AG04450 (cell line): ENCODE measurements at regions not wholly inside any gene's neighbourhood (a gene's known extent, or its start where the extent isn't known, plus 50 kb on each side); places are given as distances from the start of the nearest gene placed in this dataset.

Source experiments
- CTCF ChIA-PET: fragments of 300-600, 350-600 bp; formaldehyde crosslinking; extraction: SDS; loops from one replicate; lab custom pipeline; 2022; ENCODE audit warnings: antibody characterized with exemption, inconsistent platforms; lab: Charles Lee
- POLR2A ChIA-PET: fragments of 350-600 bp; formaldehyde crosslinking; extraction: SDS; loops from one replicate; lab custom pipeline; 2021; ENCODE audit warnings: antibody characterized with exemption, inconsistent platforms; lab: Yijun Ruan, JAX
- DNase-seq: peaks from one replicate; pipeline ENCODE4 v3.0.0-alpha.2; 2011; ENCODE audit warnings: low read depth, low spot score
- H3K27ac ChIP-seq: one replicate; pipeline ENCODE4 v1.5.1; 2012; ENCODE audit warnings: low read depth, low read length, control low read depth
- H3K27me3 ChIP-seq: one replicate; pipeline ENCODE4 v1.6.0; 2012; ENCODE audit warnings: low read length; ENCODE audit not compliant: control insufficient read depth, insufficient read depth
- H3K4me3 ChIP-seq: 2 replicates; pipeline ENCODE4 v1.5.1; 2011; ENCODE audit warnings: mild to moderate bottlenecking, low read depth, low read length, control low read depth
- H3K9me3 ChIP-seq: 2 replicates; pipeline ENCODE4 v1.5.1; 2012; ENCODE audit warnings: low read length; ENCODE audit not compliant: control insufficient read depth, insufficient read depth
- CTCF ChIP-seq: IDR thresholded peaks from 2 replicates; pipeline ENCODE4 v1.5.1; 2011; ENCODE audit warnings: low read depth, low read length, control low read depth, inconsistent platforms

GRCh38 chr2:172270278-172271079 lies 156.9 kb upstream of the ITGA6 start:
- TF ChIP-seq CTCF: no peak
- Histone ChIP-seq H3K9me3 (no peaks in the 10 kb centered on the region), H3K27ac (no peak overlapping the region), H3K27me3 (no peaks in the 10 kb centered on the region), H3K4me3 (no peak overlapping the region)
- ChIA-PET CTCF (no interaction called here), POLR2A (no interaction called here)
- no peak for DNase-seq

GRCh38 chr2:172273910-172274571 lies 153.3 kb upstream of the ITGA6 start:
- CTCF ChIA-PET: no interaction called here
- no peak for DNase-seq

GRCh38 chr2:172275239-172275638 lies 152.1 kb upstream of the ITGA6 start:
- Histone ChIP-seq H3K27ac (no peak overlapping the region), H3K4me3 (no peak overlapping the region), H3K9me3 (peaks cover 10% of the 10 kb centered on the region; the same call in 1 of the 2 replicates), H3K27me3 (no peaks in the 10 kb centered on the region)
- TF ChIP-seq CTCF: no peak
- POLR2A ChIA-PET: no interaction called here
- DNase-seq: no peak
- CTCF ChIA-PET: interaction anchor here (0.9 kb wide), 1 partner anchor 187 kb away, joined by 3 read pairs; no protein-coding TSS in a partner anchor

More at GRCh38 chr2:172273910-172274571, 153.3 kb upstream of the ITGA6 start:
- TF ChIP-seq CTCF: no peak
- no peak overlapping the region for H3K27ac ChIP-seq
- H3K4me3 ChIP-seq: no peak overlapping the region
- no peaks in the 10 kb centered on the region for H3K27me3 ChIP-seq
- POLR2A ChIA-PET: no interaction called here
- H3K9me3 ChIP-seq: peaks cover 10% of the 10 kb centered on the region; the same call in 1 of the 2 replicates

GRCh38 chr2:172276961-172277360 lies 150.4 kb upstream of the ITGA6 start:
- no peak for TF ChIP-seq CTCF
- Histone ChIP-seq H3K9me3 (peaks cover 10% of the 10 kb centered on the region; the same call in 1 of the 2 replicates), H3K27me3 (no peaks in the 10 kb centered on the region), H3K27ac (no peak overlapping the region), H3K4me3 (no peak overlapping the region)
- POLR2A ChIA-PET: no interaction called here
- DNase-seq: no peak
- CTCF ChIA-PET: no interaction called here

GRCh38 chr2:172278667-172279066 lies 148.7 kb upstream of the ITGA6 start:
- CTCF ChIA-PET: interaction anchor here (0.6 to 0.7 kb wide), 3 partner anchors 9 to 151 kb away, joined by 3 to 5 read pairs (median 4); no protein-coding TSS in a partner anchor
- no peak for TF ChIP-seq CTCF
- no peak for DNase-seq
- Histone ChIP-seq H3K27me3 (no peaks in the 10 kb centered on the region), H3K9me3 (peaks cover 10% of the 10 kb centered on the region; the same call in 1 of the 2 replicates), H3K4me3 (no peak overlapping the region), H3K27ac (no peak overlapping the region)
- POLR2A ChIA-PET: no interaction called here
